GM21717 (cell line): ENCODE measurements at regions not wholly inside any gene's neighbourhood (a gene's known extent, or its start where the extent isn't known, plus 50 kb on each side); places are given as distances from the start of the nearest gene placed in this dataset.
A peak's percentile ranks its signal among the peaks of the same experiment; 100 is the strongest.

Experiments
- ATAC-seq: cut with Tn5 transposase; IDR thresholded peaks from one replicate; pipeline ENCODE4 v1.9.1; 2021; ENCODE audit warnings: mild to moderate bottlenecking, moderate library complexity; ENCODE audit not compliant: unreplicated experiment

DNA sequence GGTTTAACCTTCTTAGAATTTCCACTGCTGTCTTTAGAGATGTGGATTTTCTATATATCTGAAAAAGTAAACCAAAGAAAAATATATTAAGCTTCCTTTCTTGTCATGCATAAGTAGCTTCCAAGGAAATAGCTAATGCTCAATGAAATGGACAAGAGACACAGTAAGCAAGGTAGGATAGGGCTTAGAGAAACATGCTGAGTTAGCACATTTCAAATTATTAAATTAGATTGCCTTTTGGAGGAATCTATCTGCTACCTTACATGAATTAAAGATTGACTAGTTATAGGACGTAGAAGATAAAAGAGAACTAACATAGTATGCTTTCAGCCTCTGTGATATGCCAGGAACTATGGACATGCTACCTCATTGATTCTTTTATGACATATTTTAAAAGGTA lies 824.6 kb downstream of the TUSC7 start:
- no peak for ATAC-seq

DNA sequence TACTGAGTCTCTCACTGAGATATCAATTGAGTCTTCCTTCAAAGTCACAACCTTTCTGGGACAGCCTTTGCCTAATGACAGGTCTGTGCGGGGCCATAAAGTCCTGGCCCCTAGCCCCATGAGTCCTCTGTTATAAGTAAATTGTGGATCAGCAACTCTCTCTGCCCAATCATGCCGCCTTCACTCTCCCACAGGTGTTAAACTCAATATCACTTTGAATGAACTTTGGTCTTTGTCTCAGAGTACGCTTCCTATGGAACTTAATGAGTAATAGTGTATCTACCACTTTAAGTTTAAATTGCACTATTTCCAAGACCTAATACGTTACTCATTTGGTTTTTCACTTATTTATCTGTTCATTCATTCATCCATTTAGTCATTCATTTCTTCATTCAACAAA lies 826.4 kb downstream of the TUSC7 start:
- no peak for ATAC-seq

DNA sequence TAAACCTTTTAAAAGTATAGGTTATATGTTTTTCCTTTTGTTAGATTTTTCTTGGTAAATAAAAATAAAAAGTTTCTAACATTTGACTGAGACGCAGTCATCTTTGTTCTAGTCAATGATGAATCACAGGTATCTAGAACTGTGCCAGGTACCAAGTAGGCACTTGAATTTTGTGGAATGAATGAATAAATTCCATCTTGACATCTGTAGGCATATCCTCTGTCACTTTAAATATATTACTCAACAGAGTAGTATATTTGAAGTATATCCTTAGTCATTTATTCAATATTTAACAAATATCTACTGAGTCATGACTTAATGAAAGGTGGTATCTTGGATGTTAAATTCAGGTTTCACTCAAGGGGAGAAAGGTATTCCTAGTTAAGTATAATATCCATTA lies 828.4 kb downstream of the TUSC7 start:
- ATAC-seq = no peak

DNA sequence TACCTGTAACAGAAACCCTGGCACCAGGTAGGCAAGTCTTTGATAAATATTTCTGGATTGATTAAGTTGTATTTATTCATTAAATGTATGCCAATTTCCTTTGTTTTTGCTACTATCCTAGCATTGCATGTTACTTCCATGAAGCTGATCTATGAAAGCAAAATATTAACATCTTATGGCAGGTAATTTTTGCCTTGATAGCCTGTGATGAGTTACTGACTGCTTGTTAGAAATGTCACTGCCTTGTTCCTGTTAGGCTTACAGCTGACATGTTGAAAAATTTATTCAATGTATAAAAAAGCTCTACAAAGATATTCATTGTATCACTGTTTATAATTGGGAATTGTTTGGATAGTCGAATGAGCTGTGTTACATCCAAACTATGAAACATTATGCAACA lies 830.1 kb downstream of the TUSC7 start:
- no peak for ATAC-seq

DNA sequence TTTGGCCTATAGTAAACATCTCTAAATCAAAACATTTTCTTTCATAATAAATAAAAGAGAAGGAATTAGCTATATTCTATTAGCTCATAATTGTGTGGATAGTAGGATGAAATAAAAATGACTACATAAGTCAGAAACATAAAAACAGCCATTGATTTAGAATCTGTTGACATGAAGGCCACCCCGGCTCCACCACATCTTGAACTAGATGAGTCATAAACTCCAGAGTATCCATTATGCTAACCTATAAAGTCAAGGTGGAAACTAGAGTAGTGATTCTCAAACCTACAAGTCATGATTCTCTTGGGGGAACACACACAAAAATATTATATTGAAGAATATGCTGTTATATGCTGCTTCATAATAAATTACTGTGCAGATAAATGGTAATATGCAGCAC lies 831.0 kb downstream of the TUSC7 start:
- no peak for ATAC-seq

DNA sequence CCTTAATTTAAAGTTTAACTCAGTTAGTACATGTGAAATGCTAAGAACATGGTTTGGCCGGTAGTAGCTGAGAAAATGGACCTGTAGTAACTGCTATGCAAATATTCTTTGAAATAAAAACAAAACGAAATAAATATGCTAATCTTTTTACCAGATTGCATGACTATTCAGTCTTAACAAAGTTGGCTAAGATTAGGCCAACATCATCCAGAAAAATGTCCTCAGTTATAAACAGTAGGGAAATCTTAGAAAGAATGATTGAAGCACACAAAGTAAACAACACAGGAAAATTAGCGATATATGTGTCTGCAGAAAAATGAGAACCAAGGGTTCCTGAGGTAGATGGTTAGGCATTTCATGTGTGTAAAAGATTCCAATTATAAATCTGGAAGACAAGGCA lies 832.1 kb downstream of the TUSC7 start:
- ATAC-seq = no peak

DNA sequence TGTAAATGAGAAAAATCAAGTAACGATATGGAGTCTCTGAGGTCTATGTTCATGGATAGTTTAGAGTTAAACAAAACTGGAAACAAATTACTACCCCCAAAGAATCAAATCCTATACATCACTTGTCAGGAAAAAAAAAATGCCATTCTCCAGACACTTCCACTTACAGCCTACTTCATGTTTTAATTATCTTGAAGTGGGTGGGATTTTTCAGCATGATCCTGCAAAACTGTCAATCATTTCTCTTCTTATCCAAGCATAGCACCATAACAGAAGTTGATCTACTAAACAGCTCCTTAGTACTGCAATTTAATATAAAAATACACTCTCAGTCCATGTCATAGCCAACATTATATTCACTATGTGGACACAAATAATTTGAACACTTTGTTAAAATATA lies 833.9 kb downstream of the TUSC7 start:
- ATAC-seq = no peak

DNA sequence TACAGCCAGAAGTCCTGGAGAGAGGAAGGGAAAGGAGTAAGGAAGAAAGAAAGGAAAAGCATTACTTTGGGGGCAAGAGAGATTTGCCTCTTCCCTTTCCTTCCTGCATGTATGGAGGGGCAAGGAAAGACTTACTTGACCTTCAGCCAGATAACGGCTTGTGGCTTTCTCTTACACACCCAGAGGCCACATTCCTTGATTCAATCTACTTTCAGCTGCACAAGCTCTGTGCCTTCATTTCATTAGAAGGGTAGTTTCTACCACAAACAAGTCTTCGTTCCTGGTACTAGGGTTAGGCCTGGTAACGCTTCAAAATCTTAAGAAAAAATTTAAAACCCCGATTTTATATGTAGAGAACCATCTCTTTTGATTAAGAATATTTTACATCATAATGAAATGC lies 835.9 kb downstream of the TUSC7 start:
- no peak for ATAC-seq

DNA sequence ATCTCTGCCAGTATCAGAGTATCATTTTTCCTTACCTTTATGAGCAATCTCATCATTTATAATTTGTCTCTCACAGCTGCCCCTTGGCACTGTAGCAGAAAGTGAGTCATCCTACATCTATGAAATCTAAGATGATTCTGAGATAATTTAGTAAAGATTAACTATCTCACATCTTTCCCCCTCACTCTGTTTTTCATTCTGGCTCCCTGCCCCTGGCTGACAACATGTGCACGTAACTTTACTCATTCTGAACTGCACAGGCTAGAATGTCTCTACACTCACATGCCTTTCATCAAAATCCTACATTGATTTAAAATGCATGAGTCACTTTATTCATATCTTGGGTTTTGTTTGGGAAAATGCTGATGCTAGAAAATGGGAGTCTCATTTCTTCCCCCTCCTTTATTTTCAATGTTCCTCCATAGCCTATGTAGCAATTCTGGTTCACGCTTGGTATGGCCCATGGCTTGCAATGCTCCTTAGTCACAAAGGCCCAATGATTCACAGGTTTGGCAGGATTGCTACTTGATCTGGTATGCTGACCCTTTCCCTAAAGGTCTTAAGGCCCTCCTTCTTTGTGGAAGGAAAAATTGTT lies 838.5 kb downstream of the TUSC7 start:
- ATAC-seq = no peak

DNA sequence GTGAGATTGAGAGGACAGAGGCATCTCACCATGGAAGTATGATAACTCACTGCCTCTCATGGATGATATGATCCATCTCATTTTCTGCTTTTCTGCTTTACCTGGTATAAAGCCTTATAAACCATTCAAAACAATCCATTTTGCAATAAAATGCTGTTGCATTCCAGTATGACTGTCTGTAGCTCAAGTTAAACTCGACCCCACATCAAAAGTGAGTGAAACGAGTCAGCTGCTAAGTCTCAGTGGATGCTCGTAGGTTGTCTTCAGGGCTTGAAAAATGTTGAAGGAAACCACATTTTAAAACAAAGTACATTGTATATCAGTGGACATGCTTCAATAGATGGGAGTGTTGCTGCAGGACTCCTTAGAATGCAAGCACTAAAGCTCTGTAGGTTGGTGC lies 839.0 kb downstream of the TUSC7 start:
- no peak for ATAC-seq

DNA sequence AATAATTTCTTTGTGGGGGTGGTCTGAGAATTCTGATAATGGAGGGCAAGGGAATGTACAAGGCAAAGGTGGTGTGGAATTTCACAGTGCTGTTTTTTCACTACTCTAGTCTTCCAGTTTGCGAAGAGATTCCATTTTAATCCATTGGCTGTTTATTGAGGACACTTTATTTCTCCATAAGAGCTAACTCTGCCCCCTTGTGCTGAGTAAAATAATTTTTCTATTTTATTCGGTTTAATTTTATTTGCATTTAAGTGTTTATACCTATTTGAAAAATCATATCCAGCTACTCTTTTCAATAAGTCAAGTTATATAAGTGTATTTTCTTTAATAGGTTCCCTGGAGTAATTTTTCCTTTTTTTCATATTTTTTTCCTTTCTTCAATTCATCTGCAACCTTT lies 840.1 kb downstream of the TUSC7 start:
- no peak for ATAC-seq

DNA sequence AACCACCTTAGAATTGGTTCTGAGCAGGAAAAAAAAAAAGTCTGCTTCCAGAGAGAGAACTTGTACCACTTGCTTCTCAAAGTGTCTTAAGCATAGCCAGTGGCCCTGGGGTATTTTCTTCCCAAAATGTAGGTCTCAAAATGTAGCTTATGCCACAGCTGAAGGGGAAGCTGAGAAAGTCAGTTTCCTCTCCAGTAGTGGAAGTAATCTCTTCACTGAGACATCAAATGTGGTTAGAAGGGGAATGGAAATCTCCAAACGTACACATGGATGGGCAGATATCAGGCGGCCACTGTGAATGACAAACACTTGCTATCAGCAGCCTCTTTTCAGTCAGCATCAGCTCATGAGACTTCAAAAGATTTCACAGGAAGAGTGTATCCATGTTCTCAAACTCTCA lies 841.2 kb downstream of the TUSC7 start:
- no peak for ATAC-seq

DNA sequence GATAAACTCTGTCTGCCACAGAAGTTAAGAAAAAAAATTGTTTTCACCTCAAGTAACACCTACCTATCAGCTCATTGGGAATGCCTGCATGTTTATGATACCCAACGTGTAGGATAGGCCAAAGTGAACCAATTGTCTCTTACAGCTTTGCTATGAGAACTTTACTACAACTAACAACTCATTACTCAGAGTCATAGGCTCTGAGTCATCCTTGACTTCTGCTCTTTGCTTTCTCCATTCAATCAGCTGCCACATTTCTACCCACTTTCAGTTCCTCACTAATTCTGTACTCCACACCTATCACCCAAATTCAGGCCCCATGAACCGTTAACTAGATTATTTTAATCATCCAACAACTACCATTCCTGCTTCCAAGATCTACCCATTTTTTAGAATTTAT lies 843.9 kb downstream of the TUSC7 start:
- ATAC-seq = peak; percentile 94

DNA sequence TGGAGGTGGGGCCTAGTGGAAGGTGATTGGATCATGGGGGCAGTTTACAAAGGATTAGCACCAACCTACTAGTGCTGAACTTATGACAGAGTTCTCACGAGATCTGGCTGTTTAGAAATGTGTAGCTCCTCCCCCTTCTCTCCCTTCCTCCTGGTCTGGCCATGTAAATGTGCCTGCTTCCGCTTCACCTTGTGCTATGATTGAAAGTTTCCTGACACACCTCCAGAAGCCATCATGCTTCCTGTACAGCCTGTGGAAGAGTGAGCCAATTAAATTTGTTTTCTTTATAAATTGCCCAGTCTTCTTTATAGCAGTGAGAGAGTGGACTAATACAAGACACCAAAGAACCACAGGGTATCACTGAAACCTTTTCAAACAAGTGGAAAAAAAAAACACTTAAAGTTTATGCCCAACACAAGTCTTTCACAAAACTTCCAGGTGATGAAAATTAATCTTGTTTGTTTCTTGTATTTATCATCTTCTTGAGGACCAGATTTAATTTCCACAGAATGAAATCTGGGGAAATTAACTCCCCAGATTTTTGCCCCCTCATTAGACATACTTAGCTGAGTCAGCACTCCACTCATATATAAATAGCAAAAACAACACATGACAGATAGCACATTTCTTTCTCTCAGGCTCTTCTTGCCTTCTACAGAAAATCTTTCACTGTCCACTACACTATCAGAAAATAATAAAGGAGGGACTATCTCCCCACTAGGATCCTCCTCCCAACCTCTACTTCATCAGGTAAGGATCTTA lies 847.2 kb downstream of the TUSC7 start:
- no peak for ATAC-seq

DNA sequence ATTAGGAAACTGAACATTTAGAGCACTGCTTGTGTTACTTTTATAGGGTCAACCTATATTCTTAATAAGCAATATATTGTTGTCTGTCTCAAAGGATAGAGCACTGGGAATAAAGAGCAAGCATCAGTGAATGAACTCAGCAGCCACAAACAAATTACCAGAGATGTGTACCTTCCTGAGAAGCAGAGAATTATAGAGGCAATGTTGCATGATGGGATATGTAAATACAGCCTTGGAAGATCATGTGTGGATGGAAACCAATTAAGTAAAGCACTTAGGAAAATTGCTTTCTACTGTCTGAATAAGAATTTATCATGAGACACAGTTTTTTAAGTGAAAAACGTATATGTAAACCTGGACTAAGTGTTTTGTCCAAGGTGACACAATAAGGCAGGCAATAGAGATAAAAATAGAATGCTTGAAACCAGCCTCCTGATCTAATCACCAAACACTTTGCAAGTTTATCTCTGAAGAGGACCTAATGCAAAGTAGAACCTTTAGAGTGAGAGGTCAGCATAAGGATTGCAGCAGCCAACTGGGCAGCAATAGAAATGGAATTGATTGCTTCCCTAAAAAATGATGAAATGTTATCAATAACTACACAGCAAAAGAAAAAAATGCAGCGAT lies 848.0 kb downstream of the TUSC7 start:
- no peak for ATAC-seq

DNA sequence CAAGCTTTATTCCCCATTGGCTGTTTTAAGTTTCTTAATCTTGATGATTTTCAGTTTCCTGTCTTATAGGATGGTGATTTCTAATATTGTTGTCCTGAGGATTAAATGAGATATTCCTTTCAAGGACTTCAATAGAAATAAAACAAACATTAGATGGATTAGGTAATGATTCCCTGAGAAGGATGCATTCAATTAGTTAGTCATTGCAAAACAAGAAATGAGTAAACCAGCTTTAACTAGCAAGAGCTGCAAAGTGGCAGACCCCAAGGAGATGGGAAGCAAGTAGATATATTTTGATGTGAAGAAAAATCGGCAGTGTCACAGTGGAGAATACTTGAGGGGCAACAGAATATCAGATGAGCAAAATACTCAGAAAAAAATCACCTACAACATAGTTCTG lies 849.1 kb downstream of the TUSC7 start:
- ATAC-seq = no peak

DNA sequence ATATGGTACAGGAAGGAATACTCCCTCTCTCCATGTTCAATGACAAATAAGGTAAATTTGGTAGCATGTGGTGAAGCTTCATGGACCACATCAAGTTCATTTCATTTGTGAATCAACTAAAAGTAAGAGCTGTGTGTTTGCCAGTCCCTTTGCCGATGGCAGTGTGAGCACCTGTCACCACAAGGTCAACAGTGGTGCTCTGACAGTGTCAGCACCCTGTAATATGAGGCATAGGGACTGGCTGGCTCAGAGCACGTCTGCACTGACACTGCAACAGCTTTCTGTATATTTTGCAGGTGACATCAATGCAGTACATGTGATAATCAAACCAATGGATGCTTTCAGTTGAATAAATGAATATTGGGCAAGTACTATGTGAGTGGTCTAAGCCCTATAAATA lies 852.4 kb downstream of the TUSC7 start:
- ATAC-seq = no peak

DNA sequence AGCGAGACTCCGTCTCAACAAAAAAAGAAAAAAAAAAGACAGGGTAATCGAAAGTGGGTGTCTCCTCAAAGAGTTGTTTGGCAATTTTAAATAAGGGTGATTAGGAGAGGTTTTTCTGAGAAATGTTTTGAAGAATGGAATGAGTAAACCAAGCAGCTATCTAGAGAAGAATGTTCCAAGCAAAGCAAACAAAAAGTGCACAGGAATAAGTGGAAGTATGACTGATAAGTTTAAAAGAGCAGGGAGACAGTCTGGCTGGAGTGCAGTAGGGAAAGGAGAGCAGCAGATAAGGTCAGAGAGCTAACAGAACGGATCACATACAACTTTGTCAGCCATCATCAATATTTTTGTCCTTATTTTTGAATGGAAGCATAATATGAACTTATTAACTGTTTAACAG lies 853.5 kb downstream of the TUSC7 start:
- ATAC-seq = no peak

DNA sequence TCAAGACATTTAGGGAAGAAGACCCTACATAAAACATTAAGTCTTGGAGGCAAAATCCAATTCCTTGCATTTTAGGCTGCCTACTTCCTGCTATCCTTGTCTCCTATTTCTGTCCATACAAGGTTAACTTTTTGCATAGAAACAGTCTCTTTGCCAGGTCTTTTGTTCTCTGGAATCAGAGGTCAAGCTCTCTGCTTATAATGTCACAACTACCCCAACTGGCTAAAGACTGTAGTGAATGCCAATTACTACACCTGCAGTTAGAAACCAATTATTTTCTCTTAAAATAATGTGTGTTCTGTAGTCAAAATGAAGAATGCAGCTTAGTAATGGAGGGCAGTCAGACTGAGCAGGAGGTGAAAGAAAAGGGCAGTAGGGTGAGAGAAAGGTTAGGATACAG lies 856.2 kb downstream of the TUSC7 start:
- ATAC-seq = no peak

DNA sequence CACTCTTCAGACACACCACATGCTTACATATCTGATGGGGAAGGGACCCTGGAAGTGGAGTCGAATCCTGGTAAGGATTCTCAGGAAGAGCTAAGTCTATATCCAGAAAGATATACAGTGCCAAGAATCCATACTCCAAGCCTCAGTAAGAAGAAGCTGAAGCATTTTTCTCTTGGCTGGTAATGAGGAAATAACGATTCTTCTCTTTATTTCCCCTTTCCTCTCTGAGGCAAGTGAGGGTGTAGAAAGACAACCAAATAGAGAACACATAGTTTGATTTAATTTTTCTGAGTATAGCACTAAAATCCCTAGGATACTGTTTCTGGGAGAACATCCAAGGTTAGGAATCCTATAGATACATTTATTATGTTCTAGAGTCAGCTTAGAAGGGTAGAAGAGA lies 857.3 kb downstream of the TUSC7 start:
- ATAC-seq = no peak

DNA sequence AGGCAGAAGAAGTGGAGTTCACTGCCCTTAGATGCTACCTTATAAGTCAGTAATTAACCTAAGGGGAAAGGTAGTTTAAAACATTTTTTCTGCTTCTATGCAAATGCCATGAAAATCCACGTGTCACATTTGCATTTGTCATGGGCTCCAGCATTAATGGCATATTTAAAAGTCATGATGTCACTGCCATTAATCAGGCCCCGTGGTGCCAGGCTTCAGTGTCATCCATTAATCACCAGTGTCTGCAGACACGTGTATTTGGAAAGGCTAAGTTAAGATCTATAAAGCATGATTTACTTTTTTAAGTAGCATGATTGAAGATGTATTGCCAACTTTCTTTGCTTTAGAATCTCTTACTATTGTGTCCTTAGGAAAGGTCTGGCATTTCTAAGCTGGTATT lies 857.8 kb downstream of the TUSC7 start:
- ATAC-seq = no peak

DNA sequence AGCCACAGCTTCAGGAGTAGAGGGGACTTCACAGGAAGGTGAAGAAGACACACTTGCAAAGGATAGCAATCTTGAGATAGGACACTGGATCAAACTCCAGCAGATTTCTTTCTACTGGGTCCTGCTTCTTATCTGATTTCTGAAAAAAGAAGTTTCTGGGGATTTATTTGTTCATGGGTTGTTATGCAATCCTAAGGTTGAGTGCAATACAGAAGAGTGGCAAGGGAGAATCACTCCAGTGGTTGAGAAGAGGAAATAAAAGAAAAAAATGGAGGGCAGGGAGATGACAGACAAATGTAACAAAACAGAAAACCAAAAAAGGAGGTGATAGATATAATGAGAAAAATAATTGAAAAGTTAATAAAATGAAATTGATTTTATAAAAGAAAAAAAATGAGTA lies 858.3 kb downstream of the TUSC7 start:
- ATAC-seq = no peak

DNA sequence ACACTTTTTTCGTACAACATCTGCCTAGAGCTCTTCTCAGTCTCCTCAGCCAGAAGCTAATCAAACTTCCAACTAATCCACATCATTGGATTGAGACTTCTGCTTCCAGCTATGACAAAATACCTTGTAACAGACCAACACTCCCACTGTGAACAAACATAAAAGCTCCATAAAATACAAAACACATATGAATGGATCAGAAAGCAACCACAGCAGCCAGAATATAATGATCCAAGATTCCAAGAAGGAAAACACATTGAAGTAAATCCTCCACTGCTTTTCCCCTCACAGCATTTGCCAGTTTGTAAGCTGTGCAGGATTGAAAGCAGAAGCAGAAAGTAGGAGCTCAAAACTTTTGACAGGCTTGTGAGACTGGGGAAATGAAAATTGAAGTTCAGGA lies 863.2 kb downstream of the TUSC7 start:
- no peak for ATAC-seq
